Right lobe of liver (tissue), 4 donors: ENCODE measurements at regions not wholly inside any gene's neighbourhood (a gene's known extent, or its start where the extent isn't known, plus 50 kb on each side); places are given as distances from the start of the nearest gene placed in this dataset.

ENCODE experiments used
- POLR2A ChIP-seq: fragments of 450-650 bp; IDR thresholded peaks from one replicate; pipeline ENCODE4 v1.6.1; 2017; ENCODE audit warnings: antibody characterized with exemption, mild to moderate bottlenecking
- TF ChIP-seq, protein P1 (sequence below), 4 donors: fragments of 200-600 bp in 3 of 4; fragments of 450-650 bp in 1 of 4; IDR thresholded peaks; one replicate each; pipeline versions ENCODE4 v1.5.1 to v1.8.0; 2016 to 2022; ENCODE audit warnings: antibody characterized with exemption in 4 of 4, mild to moderate bottlenecking in 2 of 4
- donor health status: DM: no; HTN: no; CAD: no.
- donor health status: DM: no; HTN: no; CAD: no.
- donor health status: DM: no; HTN: yes; CAD: no.

DNA sequence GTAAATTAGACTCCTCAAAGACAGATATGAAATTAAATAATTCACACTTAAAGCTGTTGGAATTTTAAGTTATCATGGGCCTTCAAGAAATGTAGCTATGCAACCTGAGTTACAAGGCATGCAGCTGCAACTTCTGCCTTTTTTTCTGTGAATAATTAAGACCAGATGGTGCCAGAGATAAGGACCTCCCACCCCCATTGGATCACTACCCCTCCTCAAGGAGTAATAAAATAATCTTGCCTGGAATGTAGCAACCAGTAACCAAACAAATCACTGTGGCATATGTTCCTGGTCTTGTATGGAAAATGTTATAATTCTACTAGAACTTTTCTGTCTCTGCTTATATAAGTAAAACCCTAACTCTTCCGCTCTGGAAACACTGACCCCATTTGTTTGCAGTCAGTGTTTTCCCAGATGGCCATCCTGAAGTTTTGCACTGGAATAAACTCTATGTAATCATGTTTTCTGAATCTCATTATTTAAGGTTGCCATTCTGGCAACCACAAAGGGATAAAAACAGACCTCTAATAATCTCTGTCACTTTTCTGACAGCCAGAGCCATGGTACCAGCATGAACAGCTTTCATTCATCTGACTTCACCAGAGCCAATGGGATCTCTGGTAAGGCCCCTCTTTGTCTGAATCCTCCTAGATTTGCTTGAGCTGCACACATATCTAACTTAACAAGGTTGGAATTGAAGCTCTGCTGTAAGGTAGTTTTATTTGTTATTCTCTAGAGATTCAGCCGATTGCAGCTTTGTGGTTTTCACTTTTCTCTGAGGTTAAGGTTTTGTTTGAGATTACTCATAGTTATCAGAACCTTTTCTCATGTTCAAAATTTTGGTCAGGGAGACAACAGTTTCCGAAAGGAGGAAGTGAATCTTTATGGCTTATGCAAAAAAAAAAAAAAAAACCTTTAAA is 274.6 kb downstream of the NAF1 start:
- TF ChIP-seq, protein P1, sequence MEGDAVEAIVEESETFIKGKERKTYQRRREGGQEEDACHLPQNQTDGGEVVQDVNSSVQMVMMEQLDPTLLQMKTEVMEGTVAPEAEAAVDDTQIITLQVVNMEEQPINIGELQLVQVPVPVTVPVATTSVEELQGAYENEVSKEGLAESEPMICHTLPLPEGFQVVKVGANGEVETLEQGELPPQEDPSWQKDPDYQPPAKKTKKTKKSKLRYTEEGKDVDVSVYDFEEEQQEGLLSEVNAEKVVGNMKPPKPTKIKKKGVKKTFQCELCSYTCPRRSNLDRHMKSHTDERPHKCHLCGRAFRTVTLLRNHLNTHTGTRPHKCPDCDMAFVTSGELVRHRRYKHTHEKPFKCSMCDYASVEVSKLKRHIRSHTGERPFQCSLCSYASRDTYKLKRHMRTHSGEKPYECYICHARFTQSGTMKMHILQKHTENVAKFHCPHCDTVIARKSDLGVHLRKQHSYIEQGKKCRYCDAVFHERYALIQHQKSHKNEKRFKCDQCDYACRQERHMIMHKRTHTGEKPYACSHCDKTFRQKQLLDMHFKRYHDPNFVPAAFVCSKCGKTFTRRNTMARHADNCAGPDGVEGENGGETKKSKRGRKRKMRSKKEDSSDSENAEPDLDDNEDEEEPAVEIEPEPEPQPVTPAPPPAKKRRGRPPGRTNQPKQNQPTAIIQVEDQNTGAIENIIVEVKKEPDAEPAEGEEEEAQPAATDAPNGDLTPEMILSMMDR (IDR thresholded peaks at IDR 0.05), result no peak
- no peak for TF ChIP-seq POLR2A
